GM12873 (cell line): ENCODE measurements at regions not wholly inside any gene's neighbourhood (a gene's known extent, or its start where the extent isn't known, plus 50 kb on each side); places are given as distances from the start of the nearest gene placed in this dataset.

Experiments used
- CTCF ChIP-seq: IDR thresholded peaks from 2 replicates; pipeline ENCODE4 v1.5.1; 2012; ENCODE audit warnings: low read depth, mild to moderate bottlenecking, moderate library complexity, low read length, control low read depth; ENCODE audit not compliant: insufficient read depth; ENCODE audit errors: missing control alignments

DNA sequence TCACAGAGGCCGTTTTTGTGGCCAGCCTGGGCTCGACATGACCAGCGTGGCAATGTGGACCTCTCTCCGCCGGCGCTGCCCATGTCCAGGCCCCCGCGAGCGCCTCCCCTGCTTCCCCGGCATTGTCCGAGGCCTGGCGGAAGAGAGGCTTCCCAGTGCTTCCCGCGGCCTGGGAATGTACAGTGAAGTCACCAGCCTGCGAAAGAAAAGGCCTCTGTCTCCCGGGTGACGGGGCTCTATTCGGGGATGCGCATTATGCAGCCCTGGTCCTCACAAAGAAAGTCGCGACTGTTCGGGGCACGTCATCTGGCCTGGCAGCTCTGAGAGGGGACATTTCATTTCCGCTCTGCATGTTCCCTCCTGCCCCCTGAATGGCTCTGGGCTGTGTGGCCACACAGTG is 109.2 kb upstream of the AGAP1 start:
- TF ChIP-seq CTCF, result no peak

DNA sequence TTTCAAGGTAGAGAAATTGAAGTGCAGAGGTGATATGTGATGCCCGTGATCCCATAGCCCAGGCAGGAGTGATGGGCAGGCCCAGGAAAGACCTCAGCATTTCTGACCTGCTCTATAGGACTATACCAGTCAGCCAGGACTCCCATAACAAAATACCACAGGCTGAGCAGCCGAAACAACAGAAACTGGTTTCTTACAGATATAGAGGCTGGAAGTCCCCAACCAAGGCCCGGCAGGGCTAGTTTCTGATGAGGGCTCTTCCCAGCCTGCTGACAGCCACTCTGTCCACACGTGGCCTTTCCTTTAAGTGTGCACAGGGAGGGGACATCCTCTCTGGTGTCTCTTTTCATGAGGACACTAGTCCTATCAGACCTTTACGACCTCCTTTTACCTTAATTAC is 104.2 kb upstream of the AGAP1 start:
- no peak for TF ChIP-seq CTCF

GRCh38 chr2:235390108-235390815 is 103.6 kb upstream of the AGAP1 start:
- no peak for TF ChIP-seq CTCF

- no peak for TF ChIP-seq CTCF
Measured at GRCh38 chr2:235390816-235391194, 103.0 kb upstream of the AGAP1 start.

GRCh38 chr2:235391921-235392615 is 101.8 kb upstream of the AGAP1 start:
- no peak for TF ChIP-seq CTCF

DNA sequence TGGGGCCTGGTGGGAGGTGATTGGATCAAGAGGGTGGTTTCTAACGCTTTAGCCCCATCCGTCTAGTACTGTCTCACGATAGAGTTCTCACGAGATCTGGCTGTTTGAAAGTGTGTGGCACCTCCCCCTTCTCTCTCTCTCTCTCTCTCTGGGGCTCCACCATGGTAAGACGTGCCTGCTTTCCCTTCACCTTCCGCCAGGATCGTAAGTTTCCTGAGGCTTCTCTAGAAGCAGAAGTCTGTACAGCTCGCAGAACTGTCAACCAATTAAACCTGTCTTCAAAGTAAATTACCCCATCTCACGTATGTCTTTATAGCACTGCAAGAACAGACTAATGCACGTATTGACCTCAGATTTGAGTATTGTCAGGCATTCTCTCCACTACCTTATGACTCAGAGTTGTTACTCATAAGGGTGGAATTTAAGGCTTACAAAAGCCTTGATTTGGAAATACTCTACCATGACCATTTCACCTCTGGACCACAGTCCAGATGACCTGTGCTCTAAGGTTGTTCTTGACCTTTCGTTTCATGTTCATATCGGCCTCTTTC is 99.5 kb upstream of the AGAP1 start:
- TF ChIP-seq CTCF, result no peak

- TF ChIP-seq CTCF, result no peak
Measured at GRCh38 chr2:235396071-235396846, 97.6 kb upstream of the AGAP1 start.
